ENCODE measurements at regions not wholly inside any gene's neighbourhood (a gene's known extent, or its start where the extent isn't known, plus 50 kb on each side); places are given as distances from the start of the nearest gene placed in this dataset.

- no peak for TF ChIP-seq POLR2A (IDR thresholded peaks at IDR 0.05; ENCODE audit: low read length)
- TF ChIP-seq KDM5A (IDR thresholded peaks at IDR 0.05): no peak
- TF ChIP-seq REST (IDR thresholded peaks at IDR 0.05): no peak
- TF ChIP-seq EP300 (IDR thresholded peaks at IDR 0.05): no peak
- TF ChIP-seq CTCF (IDR thresholded peaks at IDR 0.05): no peak
- TF ChIP-seq HMGXB4 (CRISPR knock-in tag; IDR thresholded peaks at IDR 0.05; ENCODE audit: borderline replicate concordance): no peak
- no peak for TF ChIP-seq ESRRA (IDR thresholded peaks at IDR 0.05; ENCODE audit: borderline replicate concordance, low read length)
Observed at GRCh38 chr14:34340025-34340625, 121.9 kb downstream of the SPTSSA start.
